ENCODE measurements at regions not wholly inside any gene's neighbourhood (a gene's known extent, or its start where the extent isn't known, plus 50 kb on each side); places are given as distances from the start of the nearest gene placed in this dataset.

DNA sequence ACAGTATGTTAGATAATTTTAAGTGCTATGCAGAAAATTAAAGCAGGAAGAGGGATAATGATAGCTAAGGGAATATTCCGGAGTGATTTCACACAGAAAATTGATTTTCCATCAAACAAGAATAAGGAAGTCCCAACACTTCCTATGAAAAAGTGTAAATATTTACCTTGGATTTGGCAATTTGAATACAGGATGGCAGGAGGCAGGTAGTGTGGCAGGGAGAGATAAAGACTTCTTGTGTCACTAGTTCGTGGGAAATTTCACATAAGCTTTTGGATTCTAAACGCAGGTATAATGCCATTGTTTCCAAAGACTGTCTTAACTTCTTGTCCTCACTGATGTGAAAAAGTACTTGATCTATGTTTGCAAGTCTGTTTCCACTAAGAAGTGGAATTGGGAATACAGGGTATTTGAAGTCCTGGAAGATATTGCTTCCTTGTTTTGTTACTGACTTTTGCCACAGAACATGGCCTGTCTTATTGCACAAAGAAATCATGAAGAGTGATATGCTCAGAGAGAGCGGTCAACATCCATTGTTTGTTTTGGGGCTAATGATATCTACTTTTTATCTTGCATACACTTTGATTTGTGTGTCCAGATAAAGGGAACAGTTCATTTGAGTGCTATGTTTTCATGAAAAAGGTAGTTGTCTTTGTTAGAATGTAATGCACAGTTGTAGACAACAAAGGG, 1216.1 kb upstream of the FAM98A start:
- TF ChIP-seq POLR2A (IDR thresholded peaks at IDR 0.05; ENCODE audit: extremely low read depth, insufficient read length) = no peak
- TF ChIP-seq, protein P1, sequence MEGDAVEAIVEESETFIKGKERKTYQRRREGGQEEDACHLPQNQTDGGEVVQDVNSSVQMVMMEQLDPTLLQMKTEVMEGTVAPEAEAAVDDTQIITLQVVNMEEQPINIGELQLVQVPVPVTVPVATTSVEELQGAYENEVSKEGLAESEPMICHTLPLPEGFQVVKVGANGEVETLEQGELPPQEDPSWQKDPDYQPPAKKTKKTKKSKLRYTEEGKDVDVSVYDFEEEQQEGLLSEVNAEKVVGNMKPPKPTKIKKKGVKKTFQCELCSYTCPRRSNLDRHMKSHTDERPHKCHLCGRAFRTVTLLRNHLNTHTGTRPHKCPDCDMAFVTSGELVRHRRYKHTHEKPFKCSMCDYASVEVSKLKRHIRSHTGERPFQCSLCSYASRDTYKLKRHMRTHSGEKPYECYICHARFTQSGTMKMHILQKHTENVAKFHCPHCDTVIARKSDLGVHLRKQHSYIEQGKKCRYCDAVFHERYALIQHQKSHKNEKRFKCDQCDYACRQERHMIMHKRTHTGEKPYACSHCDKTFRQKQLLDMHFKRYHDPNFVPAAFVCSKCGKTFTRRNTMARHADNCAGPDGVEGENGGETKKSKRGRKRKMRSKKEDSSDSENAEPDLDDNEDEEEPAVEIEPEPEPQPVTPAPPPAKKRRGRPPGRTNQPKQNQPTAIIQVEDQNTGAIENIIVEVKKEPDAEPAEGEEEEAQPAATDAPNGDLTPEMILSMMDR (IDR thresholded peaks at IDR 0.05; ENCODE audit: low read depth, low read length) = no peak
